HEK293 (cell line): ENCODE measurements at regions not wholly inside any gene's neighbourhood (a gene's known extent, or its start where the extent isn't known, plus 50 kb on each side); places are given as distances from the start of the nearest gene placed in this dataset.

Experiments
- CTCF ChIA-PET: fragments of 350-600 bp; formaldehyde crosslinking; extraction: SDS; loops from one replicate; lab custom pipeline; 2021; ENCODE audit warnings: antibody characterized with exemption; lab: Yijun Ruan, JAX
- POLR2A ChIA-PET: fragments of 300-600 bp; formaldehyde crosslinking; extraction: SDS; loops from one replicate; lab custom pipeline; 2020; ENCODE audit warnings: antibody characterized with exemption, inconsistent platforms; lab: Yijun Ruan, JAX
- H3K27ac ChIP-seq: fragments of 200-500 bp; sonication (Bioruptor generic); 2 replicates; pipeline ENCODE4 v1.5.1; 2014; ENCODE audit warnings: low read depth, low read length, control low read depth, inconsistent platforms; ENCODE audit errors: extremely low read depth
- H3K36me3 ChIP-seq, 2 experiments: fragments of 200-500 bp in 1 of 2; sonication (Bioruptor generic) in 1 of 2; 1 replicate in 1 of 2; 2 replicates in 1 of 2; pipeline ENCODE4 v1.5.1; 2014 to 2017; ENCODE audit warnings: inconsistent platforms in 2 of 2, low read length in 2 of 2; ENCODE audit not compliant: control insufficient read depth in 2 of 2, insufficient read depth in 1 of 2
- H3K4me1 ChIP-seq: fragments of 200-500 bp; sonication (Bioruptor generic); 2 replicates; pipeline ENCODE4 v1.5.1; 2014; ENCODE audit warnings: mild to moderate bottlenecking, low read length, inconsistent platforms; ENCODE audit not compliant: control insufficient read depth, insufficient read depth
- H3K4me3 ChIP-seq: 2 replicates; pipeline ENCODE4 v1.5.1; 2011; ENCODE audit warnings: low read depth, mild to moderate bottlenecking, control low read depth, low read length, moderate library complexity
- H3K9me3 ChIP-seq: fragments of 200-500 bp; sonication (Bioruptor generic); 2 replicates; pipeline ENCODE4 v1.5.1; 2014; ENCODE audit warnings: low read depth, low read length, inconsistent platforms; ENCODE audit not compliant: control insufficient read depth, insufficient read depth
- IKZF3 ChIP-seq: fragments of 450-650 bp; IDR thresholded peaks from 2 replicates; pipeline ENCODE4 v1.5.0; 2018; ENCODE audit warnings: missing biosample characterization, mild to moderate bottlenecking, missing genetic modification characterization, moderate library complexity
- OVOL3 ChIP-seq: fragments of 450-650 bp; formaldehyde crosslinking; IDR thresholded peaks from 2 replicates; pipeline ENCODE4 v1.5.1; 2016; ENCODE audit warnings: missing biosample characterization, missing genetic modification characterization
- ZBTB10 ChIP-seq: fragments of 450-650 bp; formaldehyde crosslinking; IDR thresholded peaks from 2 replicates; pipeline ENCODE4 v1.5.1; 2016; ENCODE audit warnings: missing biosample characterization, missing genetic modification characterization
- ZNF148 ChIP-seq: fragments of 450-650 bp; formaldehyde crosslinking; IDR thresholded peaks from 2 replicates; pipeline ENCODE4 v1.5.0; 2017; ENCODE audit warnings: missing biosample characterization, missing genetic modification characterization, borderline replicate concordance
- ZNF174 ChIP-seq: fragments of 450-650 bp; formaldehyde crosslinking; IDR thresholded peaks from 2 replicates; pipeline ENCODE4 v1.5.0; 2017; ENCODE audit warnings: missing biosample characterization, mild to moderate bottlenecking, missing genetic modification characterization
- ZNF211 ChIP-seq: fragments of 450-650 bp; formaldehyde crosslinking; IDR thresholded peaks from 2 replicates; pipeline ENCODE4 v1.5.1; 2016; ENCODE audit warnings: low read depth, missing biosample characterization, missing genetic modification characterization
- ZNF266 ChIP-seq: fragments of 450-650 bp; formaldehyde crosslinking; IDR thresholded peaks from 2 replicates; pipeline ENCODE4 v1.5.1; 2016; ENCODE audit warnings: missing biosample characterization, missing genetic modification characterization, low read depth
- ZNF514 ChIP-seq: fragments of 450-650 bp; formaldehyde crosslinking; IDR thresholded peaks from 2 replicates; pipeline ENCODE4 v1.5.1; 2016; ENCODE audit warnings: missing biosample characterization, missing genetic modification characterization
- ZNF548 ChIP-seq: fragments of 450-650 bp; formaldehyde crosslinking; IDR thresholded peaks from 2 replicates; pipeline ENCODE4 v1.5.1; 2016; ENCODE audit warnings: missing biosample characterization, missing genetic modification characterization
- ZNF596 ChIP-seq: fragments of 450-650 bp; IDR thresholded peaks from 2 replicates; pipeline ENCODE4 v1.5.0; 2018; ENCODE audit warnings: missing biosample characterization, mild to moderate bottlenecking, missing genetic modification characterization, moderate library complexity
- ZNF621 ChIP-seq: fragments of 450-650 bp; formaldehyde crosslinking; IDR thresholded peaks from 2 replicates; pipeline ENCODE4 v1.5.1; 2017; ENCODE audit warnings: missing biosample characterization, missing genetic modification characterization
- ZNF658 ChIP-seq: fragments of 450-650 bp; formaldehyde crosslinking; IDR thresholded peaks from 2 replicates; pipeline ENCODE4; 2016; ENCODE audit warnings: missing biosample characterization, missing genetic modification characterization
- ZNF664 ChIP-seq: fragments of 450-650 bp; formaldehyde crosslinking; IDR thresholded peaks from 2 replicates; pipeline ENCODE4 v1.5.1; 2016; ENCODE audit warnings: missing biosample characterization, missing genetic modification characterization
- ZNF670 ChIP-seq: fragments of 450-650 bp; formaldehyde crosslinking; IDR thresholded peaks from 2 replicates; pipeline ENCODE4 v1.5.1; 2016; ENCODE audit warnings: missing biosample characterization, missing genetic modification characterization, low read depth
- ZNF704 ChIP-seq: fragments of 450-650 bp; formaldehyde crosslinking; IDR thresholded peaks from 2 replicates; pipeline ENCODE4 v1.5.1; 2016; ENCODE audit warnings: missing biosample characterization, missing genetic modification characterization
- ZNF707 ChIP-seq: fragments of 450-650 bp; formaldehyde crosslinking; IDR thresholded peaks from 2 replicates; pipeline ENCODE4 v1.5.1; 2016; ENCODE audit warnings: missing biosample characterization, missing genetic modification characterization
- ZSCAN5A ChIP-seq: fragments of 450-650 bp; formaldehyde crosslinking; IDR thresholded peaks from 2 replicates; pipeline ENCODE4 v1.5.1; 2016; ENCODE audit warnings: missing biosample characterization, missing genetic modification characterization
- ZXDB ChIP-seq: fragments of 450-650 bp; formaldehyde crosslinking; IDR thresholded peaks from 2 replicates; pipeline ENCODE4 v1.5.1; 2016; ENCODE audit warnings: missing biosample characterization, missing genetic modification characterization

GRCh38 chr5:57839025-57839424 is 356.4 kb upstream of the ACTBL2 start (continued):
- TF ChIP-seq ZNF621 (no peak), ZXDB (tag by site-specific recombination) (no peak), ZNF596 (tag by site-specific recombination) (no peak), ZNF211 (no peak)

- TF ChIP-seq ZNF707: no peak
- no peak for TF ChIP-seq ZNF148
- TF ChIP-seq OVOL3 (tag by site-specific recombination): no peak
- H3K4me1 ChIP-seq: 0 out of 2 replicates have a peak, but pooled peaks cover 2% of the 10 kb centered on the region
- ChIA-PET POLR2A (interaction anchor here (1.3 kb wide), 1 partner anchor 11 kb away, joined by 3 read pairs; no protein-coding TSS in a partner anchor), CTCF (interaction anchor here (1.6 kb wide), 1 partner anchor 623 kb away, joined by 5 read pairs; no protein-coding TSS in a partner anchor)
- no peaks in the 10 kb centered on the region for H3K9me3 ChIP-seq
- no peaks in the 10 kb centered on the region for H3K36me3 ChIP-seq
- no peak overlapping the region for H3K4me3 ChIP-seq
- no peak overlapping the region for H3K27ac ChIP-seq
These were observed 354.3 kb upstream of the ACTBL2 start for GRCh38 chr5:57836921-57837320.

GRCh38 chr5:57836331-57836730 is 353.7 kb upstream of the ACTBL2 start:
- no peak overlapping the region for H3K4me3 ChIP-seq
- ChIA-PET POLR2A (no interaction called here), CTCF (interaction anchor here (0.6 kb wide), 1 partner anchor 57 kb away, joined by 4 read pairs; no protein-coding TSS in a partner anchor)
- no peaks in the 10 kb centered on the region for H3K36me3 ChIP-seq
- H3K27ac ChIP-seq: no peak overlapping the region
- H3K9me3 ChIP-seq: no peaks in the 10 kb centered on the region
- 0 out of 2 replicates have a peak, but pooled peaks cover 2% of the 10 kb centered on the region for H3K4me1 ChIP-seq
- peak; percentile 96 for TF ChIP-seq ZNF548 (tag by site-specific recombination)
- TF ChIP-seq ZNF621: no peak

GRCh38 chr5:57834829-57835608 is 352.4 kb upstream of the ACTBL2 start:
- Histone ChIP-seq H3K36me3 (no peaks in the 10 kb centered on the region), H3K27ac (peak overlapping the region; percentile 57), H3K4me3 (no peak overlapping the region), H3K9me3 (no peaks in the 10 kb centered on the region), H3K4me1 (0 out of 2 replicates have a peak, but pooled peaks cover 2% of the 10 kb centered on the region)
- POLR2A ChIA-PET: interaction anchor here (0.8 to 1.2 kb wide), 2 partner anchors 10 to 624 kb away, joined by 3 read pairs; no protein-coding TSS in a partner anchor
- CTCF ChIA-PET: interaction anchor here (0.6 to 1.2 kb wide), 4 partner anchors 56 to 628 kb away, joined by 3 to 4 read pairs (median 3); no protein-coding TSS in a partner anchor
- no peak for TF ChIP-seq IKZF3 (tag by site-specific recombination)
- no peak for TF ChIP-seq ZSCAN5A (tag by site-specific recombination)
- TF ChIP-seq ZNF658 (tag by site-specific recombination): no peak
- TF ChIP-seq ZNF514 (tag by site-specific recombination): no peak
- TF ChIP-seq ZNF664 (tag by site-specific recombination): no peak
- TF ChIP-seq ZNF621: no peak
- no peak for TF ChIP-seq ZNF266 (tag by site-specific recombination)
- TF ChIP-seq ZNF174 (tag by site-specific recombination): no peak
- TF ChIP-seq ZNF670: no peak
- TF ChIP-seq ZBTB10 (tag by site-specific recombination): no peak
- TF ChIP-seq ZNF704: no peak
